Left ventricle myocardium superior (tissue), 1 donor: ENCODE measurements at regions not wholly inside any gene's neighbourhood (a gene's known extent, or its start where the extent isn't known, plus 50 kb on each side); places are given as distances from the start of the nearest gene placed in this dataset.

Experiments
- ATAC-seq: fragments of 200-7000 bp; cut with Tn5 transposase; one replicate; pipeline ENCODE4 v1.9.1; 2020; ENCODE audit warnings: mild to moderate bottlenecking, moderate library complexity
- DNase-seq: peaks from one replicate; pipeline ENCODE4 v3.0.0-alpha.2; 2020
- intact Hi-C: fragments of 100-400 bp; cut with micrococcal nuclease; formaldehyde crosslinking; loops from one replicate; pipeline ENCODE4 v1.11.0; 2022
- donor health status: DM: no; HTN: yes; CAD: no; lungs with severe emphysema.

- intact Hi-C loops = no loop called here
- DNase-seq (no peak), ATAC-seq (peak; percentile 4)
These were observed 109.2 kb upstream of the COPS8 start for GRCh38 chr2:236976266-236977062.

GRCh38 chr2:236977063-236977851, 108.4 kb upstream of the COPS8 start:
- no peak for DNase-seq
- intact Hi-C loops = no loop called here

GRCh38 chr2:236977852-236978398, 107.8 kb upstream of the COPS8 start:
- peak; percentile 39 for ATAC-seq
- intact Hi-C loops = no loop called here

More at GRCh38 chr2:236977063-236977851, 108.4 kb upstream of the COPS8 start:
- peak; percentile 85 for ATAC-seq

GRCh38 chr2:236979664-236980063, 106.0 kb upstream of the COPS8 start:
- DNase-seq (no peak), ATAC-seq (no peak)
- intact Hi-C loops = no loop called here

More at GRCh38 chr2:236977852-236978398, 107.8 kb upstream of the COPS8 start:
- DNase-seq = peak; percentile 50

GRCh38 chr2:236980961-236981360, 104.7 kb upstream of the COPS8 start:
- ATAC-seq = no peak
- DNase-seq = no peak
- intact Hi-C loops = no loop called here

GRCh38 chr2:236981701-236982485, 103.8 kb upstream of the COPS8 start:
- DNase-seq (no peak), ATAC-seq (no peak)
- intact Hi-C loops = no loop called here

GRCh38 chr2:236982693-236983455, 102.8 kb upstream of the COPS8 start:
- DNase-seq (no peak), ATAC-seq (no peak)
- intact Hi-C loops = no loop called here

GRCh38 chr2:236984046-236984445, 101.6 kb upstream of the COPS8 start:
- DNase-seq = no peak
- ATAC-seq = no peak
- intact Hi-C loops = no loop called here

- intact Hi-C loops = no loop called here
- no peak for DNase-seq
- ATAC-seq = no peak
These were observed 99.8 kb upstream of the COPS8 start for GRCh38 chr2:236985761-236986339.

GRCh38 chr2:236986524-236987330, 99.0 kb upstream of the COPS8 start:
- no peak for ATAC-seq
- intact Hi-C loops = no loop called here
- no peak for DNase-seq

GRCh38 chr2:236988216-236988615, 97.5 kb upstream of the COPS8 start:
- DNase-seq (no peak), ATAC-seq (no peak)
- intact Hi-C loops = no loop called here

GRCh38 chr2:236988690-236989624, 96.7 kb upstream of the COPS8 start:
- ATAC-seq = peak; percentile 93
- DNase-seq = peak; percentile 73
- intact Hi-C loops = no loop called here

- DNase-seq (no peak), ATAC-seq (no peak)
These were observed 95.1 kb upstream of the COPS8 start for GRCh38 chr2:236990552-236990951.

GRCh38 chr2:236991874-236992273, 93.8 kb upstream of the COPS8 start:
- intact Hi-C loops = no loop called here

More at GRCh38 chr2:236990552-236990951, 95.1 kb upstream of the COPS8 start:
- intact Hi-C loops = no loop called here

GRCh38 chr2:236993286-236993685, 92.4 kb upstream of the COPS8 start:
- intact Hi-C loops = no loop called here
- DNase-seq (no peak), ATAC-seq (no peak)

More at GRCh38 chr2:236991874-236992273, 93.8 kb upstream of the COPS8 start:
- DNase-seq = no peak
- no peak for ATAC-seq

GRCh38 chr2:236994361-236994760, 91.3 kb upstream of the COPS8 start:
- DNase-seq (no peak), ATAC-seq (no peak)
- intact Hi-C loops = no loop called here
